Esophagus muscularis mucosa (tissue), 4 donors: ENCODE measurements at regions not wholly inside any gene's neighbourhood (a gene's known extent, or its start where the extent isn't known, plus 50 kb on each side); places are given as distances from the start of the nearest gene placed in this dataset.

Experiments used
- EP300 ChIP-seq: sonication (generic); formaldehyde crosslinking; IDR thresholded peaks from one replicate; pipeline ENCODE4 v1.6.1; 2017; ENCODE audit warnings: antibody characterized with exemption
- POLR2A ChIP-seq: fragments of 450-650 bp; IDR thresholded peaks from one replicate; pipeline ENCODE4 v1.6.1; 2017; ENCODE audit warnings: antibody characterized with exemption, moderate library complexity, mild to moderate bottlenecking, low read depth
- POLR2AphosphoS5 ChIP-seq, 2 donors: sonication (generic); formaldehyde crosslinking; IDR thresholded peaks; one replicate each; pipeline ENCODE4 v1.6.1; 2017; ENCODE audit warnings: antibody characterized with exemption in 2 of 2
- TF ChIP-seq, protein P1 (sequence below), 3 experiments: fragments of 200-600 bp in 2 of 3; fragments of 450-650 bp in 1 of 3; sonication (generic) in 2 of 3; IDR thresholded peaks; one replicate each; pipeline ENCODE4 v1.5.1; 2017 to 2019; ENCODE audit warnings: antibody characterized with exemption in 3 of 3, mild to moderate bottlenecking in 2 of 3, moderate library complexity in 1 of 3

DNA sequence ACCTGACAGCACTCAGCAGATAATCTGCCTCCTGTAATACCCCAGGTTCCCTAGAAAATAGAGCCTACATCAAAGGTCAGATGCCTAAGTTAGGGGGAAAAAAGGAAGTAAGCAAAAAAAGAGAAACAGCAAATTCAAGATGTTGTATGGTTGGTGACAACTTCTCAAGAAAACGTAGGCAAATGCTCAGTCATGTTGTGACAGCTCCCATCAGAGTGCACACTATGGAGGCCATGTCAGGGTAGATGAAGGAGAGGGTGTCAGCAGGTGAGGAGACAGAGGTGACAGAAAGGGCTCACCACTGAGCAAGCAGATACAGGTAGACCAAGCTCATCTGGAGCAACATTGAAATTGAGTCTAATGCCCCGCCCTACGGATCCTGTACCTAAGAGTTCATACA, 356.8 kb upstream of the BRINP1 start:
- TF ChIP-seq POLR2A (no peak), POLR2AphosphoS5 (IDR thresholded peaks at IDR 0.05) (no peak), EP300 (no peak)
- TF ChIP-seq, protein P1, sequence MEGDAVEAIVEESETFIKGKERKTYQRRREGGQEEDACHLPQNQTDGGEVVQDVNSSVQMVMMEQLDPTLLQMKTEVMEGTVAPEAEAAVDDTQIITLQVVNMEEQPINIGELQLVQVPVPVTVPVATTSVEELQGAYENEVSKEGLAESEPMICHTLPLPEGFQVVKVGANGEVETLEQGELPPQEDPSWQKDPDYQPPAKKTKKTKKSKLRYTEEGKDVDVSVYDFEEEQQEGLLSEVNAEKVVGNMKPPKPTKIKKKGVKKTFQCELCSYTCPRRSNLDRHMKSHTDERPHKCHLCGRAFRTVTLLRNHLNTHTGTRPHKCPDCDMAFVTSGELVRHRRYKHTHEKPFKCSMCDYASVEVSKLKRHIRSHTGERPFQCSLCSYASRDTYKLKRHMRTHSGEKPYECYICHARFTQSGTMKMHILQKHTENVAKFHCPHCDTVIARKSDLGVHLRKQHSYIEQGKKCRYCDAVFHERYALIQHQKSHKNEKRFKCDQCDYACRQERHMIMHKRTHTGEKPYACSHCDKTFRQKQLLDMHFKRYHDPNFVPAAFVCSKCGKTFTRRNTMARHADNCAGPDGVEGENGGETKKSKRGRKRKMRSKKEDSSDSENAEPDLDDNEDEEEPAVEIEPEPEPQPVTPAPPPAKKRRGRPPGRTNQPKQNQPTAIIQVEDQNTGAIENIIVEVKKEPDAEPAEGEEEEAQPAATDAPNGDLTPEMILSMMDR (IDR thresholded peaks at IDR 0.05) = no peak
